Erythroblast (primary cell): ENCODE measurements at regions not wholly inside any gene's neighbourhood (a gene's known extent, or its start where the extent isn't known, plus 50 kb on each side); places are given as distances from the start of the nearest gene placed in this dataset.

Experiments
- GATA1 ChIP-seq: IDR thresholded peaks from 2 replicates; pipeline ENCODE4 v1.6.1; 2011; ENCODE audit warnings: low read depth, mild to moderate bottlenecking, control low read depth, low read length, moderate library complexity
- POLR2A ChIP-seq: IDR thresholded peaks from 2 replicates; pipeline ENCODE4 v1.6.1; 2011; ENCODE audit warnings: mild to moderate bottlenecking, low read length

DNA sequence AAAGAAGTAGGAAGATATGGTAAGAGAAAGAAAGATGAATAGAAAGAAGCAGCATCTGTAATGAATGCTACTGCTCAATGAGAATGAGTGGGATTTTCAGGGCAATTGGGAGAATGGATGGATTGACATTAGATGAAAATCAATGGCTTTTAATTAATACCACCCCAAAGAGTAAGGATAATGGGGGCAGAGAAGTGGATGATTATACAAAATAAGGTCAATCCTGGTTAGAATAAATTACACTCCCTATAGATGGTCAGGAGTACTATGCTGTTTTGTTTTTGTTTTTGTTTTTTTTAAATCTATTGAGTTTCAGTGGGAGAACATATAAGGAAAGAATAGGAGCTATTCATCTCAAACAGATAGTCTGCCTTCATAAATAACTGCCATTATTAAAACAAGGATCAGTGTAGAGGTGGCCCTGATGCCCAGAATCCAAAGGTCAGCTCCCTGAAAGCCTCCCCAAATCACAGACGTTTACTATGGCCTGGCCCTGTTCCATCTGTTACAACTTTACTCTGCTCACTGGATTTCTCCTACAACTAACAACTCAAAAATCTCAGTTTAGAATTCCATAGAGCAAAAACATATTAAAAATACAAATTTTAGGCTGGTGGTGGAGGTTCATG lies 535.4 kb upstream of the NRSN1 start:
- TF ChIP-seq POLR2A, result no peak
- TF ChIP-seq GATA1, result no peak
